NCI-H2029 treated with DMSO at 0.1 percent for 48 hours (cell line): ENCODE measurements at regions not wholly inside any gene's neighbourhood (a gene's known extent, or its start where the extent isn't known, plus 50 kb on each side); places are given as distances from the start of the nearest gene placed in this dataset.
"Not testable (repeated sequence)": the region's sequence is repeated elsewhere in the genome, so short reads cannot be mapped to it uniquely, and the experiment has no call there.

ENCODE experiments used
- DNase-seq: peaks from one replicate; lab custom pipeline; 2025; lab: John Stamatoyannopoulos, UW

DNA sequence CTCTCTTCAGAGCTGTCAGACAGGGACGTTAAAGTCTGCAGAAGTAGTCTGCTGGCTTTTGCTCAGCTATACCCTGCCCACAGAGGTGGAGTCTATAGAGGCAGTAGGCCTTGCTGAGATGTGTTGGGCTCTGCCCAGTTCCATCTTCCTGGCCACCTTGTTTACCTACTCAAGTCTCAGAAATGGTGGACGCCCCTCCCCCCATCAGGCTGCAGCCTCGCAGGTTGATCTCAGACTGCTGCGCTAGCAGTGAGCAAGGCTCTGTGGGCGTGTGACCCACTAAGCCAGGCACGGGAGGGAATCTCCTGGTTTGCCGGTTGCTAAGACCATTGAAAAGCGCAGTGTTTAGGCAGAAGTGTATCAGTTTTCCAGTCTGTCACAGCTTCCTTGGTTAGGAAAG, 305.0 kb downstream of the BCKDHB start:
- no peak for DNase-seq

DNA sequence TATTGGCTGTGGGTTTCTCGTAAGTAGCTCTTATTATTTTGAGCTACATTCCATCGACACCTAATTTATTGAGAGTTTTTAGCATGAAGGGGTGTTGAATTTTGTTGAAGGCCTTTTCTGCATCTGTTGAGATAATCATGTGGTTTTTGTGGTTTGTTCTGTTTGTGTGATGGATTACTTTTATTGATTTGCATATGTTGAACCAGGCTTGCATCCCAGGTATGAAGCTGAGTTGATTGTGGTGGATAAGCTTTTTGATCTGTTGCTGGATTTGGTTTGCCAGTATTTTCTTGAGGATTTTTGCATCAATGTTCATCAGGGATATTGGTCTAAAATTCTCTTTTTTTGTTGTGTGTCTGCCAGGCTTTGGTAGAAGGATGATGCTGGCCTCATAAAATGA, 301.5 kb downstream of the BCKDHB start:
- DNase-seq, result not testable (repeated sequence)

DNA sequence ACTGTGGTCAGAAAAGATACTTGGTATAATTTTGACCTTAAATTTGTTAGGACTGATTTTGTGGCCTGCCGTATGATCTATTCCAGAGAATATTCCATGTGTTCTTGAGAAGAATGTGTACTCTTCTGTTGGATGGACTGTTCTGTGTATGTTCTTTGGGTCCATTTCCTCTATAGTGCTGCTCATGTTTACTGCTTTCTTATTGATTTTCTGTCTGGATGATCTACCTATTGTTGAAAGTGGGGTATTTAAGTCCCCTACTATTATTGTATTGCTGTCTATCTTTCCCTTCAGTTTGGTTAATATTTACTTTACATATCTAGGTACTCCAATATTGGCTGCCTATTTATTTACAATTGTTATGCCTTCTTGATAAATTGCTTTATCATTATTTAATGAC, 298.4 kb downstream of the BCKDHB start:
- no peak for DNase-seq

DNA sequence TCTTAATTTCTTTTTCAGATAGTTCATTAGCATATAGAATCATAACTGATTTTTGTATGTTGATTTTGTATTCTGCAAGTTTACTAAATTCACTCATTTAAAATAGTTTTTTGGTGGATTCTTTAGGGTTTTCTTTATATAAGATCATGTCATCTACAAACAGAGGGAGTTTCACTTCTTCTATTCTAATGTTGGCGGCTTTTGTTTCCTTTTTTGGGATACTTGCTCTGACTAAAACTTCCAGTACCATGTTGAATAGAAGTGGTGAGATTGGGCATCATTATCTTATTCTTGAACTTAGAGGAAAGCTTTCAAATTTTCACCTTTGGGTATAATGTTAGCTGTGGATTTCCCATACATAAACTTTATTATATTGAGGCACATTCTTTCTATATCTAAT, 296.9 kb downstream of the BCKDHB start:
- DNase-seq, result no peak

DNA sequence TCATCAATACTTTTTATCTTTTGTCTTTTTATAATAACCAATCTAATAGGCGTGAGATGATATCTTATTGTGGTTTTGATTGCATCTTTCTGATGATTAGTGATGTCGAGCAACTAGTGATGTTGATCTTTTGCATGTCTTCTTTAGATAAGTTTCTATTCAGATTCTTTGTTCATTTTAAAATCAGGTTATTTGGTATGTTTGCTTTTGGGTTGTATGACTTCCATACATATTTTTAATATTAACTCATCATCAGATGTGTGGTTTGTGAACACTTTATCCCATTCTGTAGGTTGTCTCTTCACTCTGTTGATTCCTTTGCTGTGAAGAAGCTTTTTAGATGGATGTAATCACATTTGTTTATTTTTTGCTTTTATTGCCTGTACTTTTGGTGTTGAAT, 295.8 kb downstream of the BCKDHB start:
- DNase-seq, result no peak
